OCI-M2 (cell line): ENCODE measurements at regions not wholly inside any gene's neighbourhood (a gene's known extent, or its start where the extent isn't known, plus 50 kb on each side); places are given as distances from the start of the nearest gene placed in this dataset.
"Not testable (repeated sequence)": the region's sequence is repeated elsewhere in the genome, so short reads cannot be mapped to it uniquely, and the experiment has no call there.

Source experiments
- DNase-seq: peaks from one replicate; lab custom pipeline; 2025; ENCODE audit not compliant: unreplicated experiment; lab: John Stamatoyannopoulos, UW

- no peak for DNase-seq
Observed at GRCh38 chr14:43001731-43002130, 1395.1 kb downstream of the LRFN5 start.

GRCh38 chr14:42994051-42994736, 1387.5 kb downstream of the LRFN5 start:
- no peak for DNase-seq

- no peak for DNase-seq
Observed at GRCh38 chr14:42992930-42993329, 1386.3 kb downstream of the LRFN5 start.

- no peak for DNase-seq
Observed at GRCh38 chr14:42980419-42980818, 1373.7 kb downstream of the LRFN5 start.

- not testable (repeated sequence) for DNase-seq
Observed at GRCh38 chr14:42973171-42973570, 1366.5 kb downstream of the LRFN5 start.

GRCh38 chr14:42965512-42965911, 1358.8 kb downstream of the LRFN5 start:
- DNase-seq = no peak

GRCh38 chr14:42961509-42961908, 1354.8 kb downstream of the LRFN5 start:
- no peak for DNase-seq

- DNase-seq = no peak
Observed at GRCh38 chr14:42950363-42950762, 1343.7 kb downstream of the LRFN5 start.

- no peak for DNase-seq
Observed at GRCh38 chr14:42947991-42948390, 1341.3 kb downstream of the LRFN5 start.

- DNase-seq = no peak
Observed at GRCh38 chr14:42944284-42944683, 1337.6 kb downstream of the LRFN5 start.

- no peak for DNase-seq
Observed at GRCh38 chr14:42931308-42931707, 1324.6 kb downstream of the LRFN5 start.

GRCh38 chr14:42929806-42930480, 1323.3 kb downstream of the LRFN5 start:
- DNase-seq = no peak

GRCh38 chr14:42927313-42927712, 1320.6 kb downstream of the LRFN5 start:
- no peak for DNase-seq

GRCh38 chr14:42921901-42922300, 1315.2 kb downstream of the LRFN5 start:
- DNase-seq = no peak

GRCh38 chr14:42918615-42919014, 1311.9 kb downstream of the LRFN5 start:
- DNase-seq = no peak

- no peak for DNase-seq
Observed at GRCh38 chr14:42911642-42912041, 1305.0 kb downstream of the LRFN5 start.

- no peak for DNase-seq
Observed at GRCh38 chr14:42909659-42910058, 1303.0 kb downstream of the LRFN5 start.

- no peak for DNase-seq
Observed at GRCh38 chr14:42893183-42893582, 1286.5 kb downstream of the LRFN5 start.

GRCh38 chr14:42884100-42884499, 1277.4 kb downstream of the LRFN5 start:
- DNase-seq = no peak

GRCh38 chr14:42877716-42878115, 1271.0 kb downstream of the LRFN5 start:
- DNase-seq = no peak

- no peak for DNase-seq
Observed at GRCh38 chr14:42872786-42873185, 1266.1 kb downstream of the LRFN5 start.

GRCh38 chr14:42869681-42870080, 1263.0 kb downstream of the LRFN5 start:
- no peak for DNase-seq

- DNase-seq = no peak
Observed at GRCh38 chr14:42862114-42862513, 1255.4 kb downstream of the LRFN5 start.
